WERI-Rb-1 (cell line): ENCODE measurements at regions not wholly inside any gene's neighbourhood (a gene's known extent, or its start where the extent isn't known, plus 50 kb on each side); places are given as distances from the start of the nearest gene placed in this dataset.

Source experiments
- DNase-seq: peaks from one replicate; pipeline ENCODE4 v3.0.0-alpha.2; 2020
- H3K27ac ChIP-seq: fragments of 250-450 bp; sonication (Bioruptor Pico); 2 replicates; pipeline ENCODE4 v1.5.1; 2020; ENCODE audit warnings: mild to moderate bottlenecking, moderate library complexity
- H3K27me3 ChIP-seq: fragments of 250-450 bp; sonication (Bioruptor Pico); 2 replicates; pipeline ENCODE4 v1.5.1; 2021; ENCODE audit warnings: mild to moderate bottlenecking, low read depth, moderate library complexity; ENCODE audit not compliant: insufficient read depth, severe bottlenecking
- H3K36me3 ChIP-seq: fragments of 250-450 bp; sonication (Bioruptor Pico); 2 replicates; pipeline ENCODE4 v1.5.1; 2020; ENCODE audit warnings: mild to moderate bottlenecking, moderate library complexity
- H3K4me3 ChIP-seq: 2 replicates; pipeline ENCODE4 v1.5.1; 2011; ENCODE audit warnings: low read depth, mild to moderate bottlenecking, control low read depth, low read length
- H3K9me3 ChIP-seq: fragments of 250-450 bp; sonication (Bioruptor Pico); 2 replicates; pipeline ENCODE4 v1.5.1; 2021; ENCODE audit warnings: mild to moderate bottlenecking, moderate library complexity; ENCODE audit not compliant: severe bottlenecking
- TF ChIP-seq, protein P1 (sequence below): IDR thresholded peaks from 2 replicates; pipeline ENCODE4 v1.5.1; 2011; ENCODE audit warnings: low read depth, mild to moderate bottlenecking, control low read depth, inconsistent platforms, low read length

DNA sequence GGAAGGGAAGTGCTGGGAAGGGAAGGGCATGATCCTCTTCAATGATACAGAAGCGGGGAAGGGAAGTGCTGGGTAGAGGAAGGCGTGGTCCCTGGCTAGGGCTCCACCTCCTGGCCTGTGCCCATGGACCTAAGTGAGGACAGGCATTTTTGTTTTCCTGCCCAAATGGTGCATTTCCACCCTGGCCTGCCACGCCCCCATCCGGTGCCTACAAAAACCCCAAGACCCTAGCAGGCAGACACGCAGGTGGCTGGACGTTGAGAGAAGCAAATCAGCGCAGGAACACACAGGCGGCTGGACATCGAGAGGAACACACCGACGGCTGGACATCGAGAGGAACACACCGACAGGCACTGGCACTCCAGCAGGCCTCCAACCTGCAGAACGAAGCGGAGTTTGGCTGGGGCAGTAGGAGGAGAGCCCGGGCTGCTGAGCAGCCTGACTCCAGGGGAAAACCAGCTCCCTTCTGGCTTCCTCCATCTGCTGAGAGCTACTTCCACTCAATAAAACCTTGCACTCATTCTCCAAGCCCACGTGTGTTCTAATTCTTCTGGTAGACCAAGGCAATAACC lies 628.3 kb downstream of the BUD13 start:
- H3K36me3 ChIP-seq, result no peaks in the 10 kb centered on the region
- no peaks in the 10 kb centered on the region for H3K27me3 ChIP-seq
- TF ChIP-seq, protein P1, sequence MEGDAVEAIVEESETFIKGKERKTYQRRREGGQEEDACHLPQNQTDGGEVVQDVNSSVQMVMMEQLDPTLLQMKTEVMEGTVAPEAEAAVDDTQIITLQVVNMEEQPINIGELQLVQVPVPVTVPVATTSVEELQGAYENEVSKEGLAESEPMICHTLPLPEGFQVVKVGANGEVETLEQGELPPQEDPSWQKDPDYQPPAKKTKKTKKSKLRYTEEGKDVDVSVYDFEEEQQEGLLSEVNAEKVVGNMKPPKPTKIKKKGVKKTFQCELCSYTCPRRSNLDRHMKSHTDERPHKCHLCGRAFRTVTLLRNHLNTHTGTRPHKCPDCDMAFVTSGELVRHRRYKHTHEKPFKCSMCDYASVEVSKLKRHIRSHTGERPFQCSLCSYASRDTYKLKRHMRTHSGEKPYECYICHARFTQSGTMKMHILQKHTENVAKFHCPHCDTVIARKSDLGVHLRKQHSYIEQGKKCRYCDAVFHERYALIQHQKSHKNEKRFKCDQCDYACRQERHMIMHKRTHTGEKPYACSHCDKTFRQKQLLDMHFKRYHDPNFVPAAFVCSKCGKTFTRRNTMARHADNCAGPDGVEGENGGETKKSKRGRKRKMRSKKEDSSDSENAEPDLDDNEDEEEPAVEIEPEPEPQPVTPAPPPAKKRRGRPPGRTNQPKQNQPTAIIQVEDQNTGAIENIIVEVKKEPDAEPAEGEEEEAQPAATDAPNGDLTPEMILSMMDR, result no peak
- H3K27ac ChIP-seq, result no peak overlapping the region
- no peaks in the 10 kb centered on the region for H3K9me3 ChIP-seq
- no peak for DNase-seq
- no peak overlapping the region for H3K4me3 ChIP-seq

DNA sequence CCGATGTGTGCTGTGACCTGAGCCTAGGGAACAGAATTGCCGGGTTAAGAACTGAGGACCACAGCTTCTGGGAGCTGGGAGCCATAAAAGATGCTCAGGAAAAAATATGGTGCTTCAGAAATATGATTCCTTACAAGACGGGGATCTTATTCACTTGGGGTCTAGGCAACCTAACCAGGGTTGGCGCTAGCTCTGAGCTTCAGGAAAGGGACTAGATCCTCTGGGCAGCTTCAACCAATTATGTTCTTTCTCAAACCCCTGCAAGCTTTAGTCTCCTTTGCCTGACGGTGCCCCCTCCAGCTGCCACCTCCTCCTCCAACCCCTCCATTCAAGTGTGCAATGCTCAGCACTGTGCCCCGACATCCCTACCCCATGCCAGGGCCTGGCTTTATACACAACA lies 634.1 kb upstream of the CADM1 start:
- Histone ChIP-seq H3K36me3 (no peaks in the 10 kb centered on the region), H3K4me3 (no peak overlapping the region), H3K9me3 (no peaks in the 10 kb centered on the region), H3K27ac (no peak overlapping the region), H3K27me3 (no peaks in the 10 kb centered on the region)
- TF ChIP-seq, protein P1, result no peak
- DNase-seq, result no peak

DNA sequence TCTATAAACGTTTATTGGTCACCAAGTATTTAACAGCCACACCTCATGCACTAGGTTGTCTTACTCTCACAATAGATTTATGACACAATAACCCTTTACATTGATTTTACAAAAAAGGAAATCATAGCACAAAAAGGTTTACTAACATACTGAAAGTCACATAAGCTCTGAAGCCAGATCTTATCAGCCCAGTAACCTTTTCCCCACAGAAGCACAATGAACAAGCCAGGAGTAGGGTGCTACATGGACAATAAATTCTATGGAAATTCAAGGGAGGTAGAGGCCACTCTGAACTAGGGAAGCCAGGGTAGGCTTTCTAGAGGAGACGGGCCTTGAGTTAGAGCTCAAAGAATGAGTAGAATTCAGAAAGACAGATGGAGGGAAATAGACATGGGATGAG lies 633.5 kb upstream of the CADM1 start:
- H3K9me3 ChIP-seq, result no peaks in the 10 kb centered on the region
- H3K36me3 ChIP-seq, result no peaks in the 10 kb centered on the region
- no peak for DNase-seq
- TF ChIP-seq, protein P1, result no peak
- no peaks in the 10 kb centered on the region for H3K27me3 ChIP-seq
- no peak overlapping the region for H3K27ac ChIP-seq
- no peak overlapping the region for H3K4me3 ChIP-seq

DNA sequence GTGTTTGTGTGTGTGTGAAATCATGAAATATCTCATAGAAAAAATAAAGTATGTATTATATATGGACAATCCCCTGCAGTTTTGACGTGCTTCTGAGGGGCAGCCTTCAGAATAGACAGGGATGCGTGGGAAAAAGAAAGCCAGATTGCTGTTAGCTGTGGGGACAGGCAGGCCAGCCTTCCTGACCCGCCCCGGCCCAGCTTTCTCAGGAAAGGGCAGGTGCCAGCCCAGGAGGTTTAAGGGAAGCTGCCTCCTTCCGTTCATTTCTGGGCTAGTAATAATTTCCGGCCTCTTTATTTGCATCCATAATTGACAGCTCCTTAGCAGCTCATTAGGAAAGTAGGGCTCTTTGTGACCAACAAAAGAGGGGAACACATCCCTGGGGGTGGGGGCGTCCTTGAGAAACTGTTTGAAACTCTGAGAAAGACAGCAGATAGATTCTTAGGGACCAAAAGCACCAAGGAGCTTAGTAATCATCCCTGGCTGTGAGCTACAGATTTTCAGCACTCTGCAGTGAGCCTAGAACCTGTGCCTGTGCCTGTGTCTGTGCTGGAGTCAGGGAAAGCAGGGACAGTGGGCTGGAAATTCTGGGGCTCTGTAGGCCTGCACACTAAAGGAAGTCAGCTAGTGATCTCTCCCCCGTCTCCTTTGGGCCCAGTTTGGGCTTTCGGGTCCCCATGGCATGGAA lies 632.9 kb upstream of the CADM1 start:
- Histone ChIP-seq H3K36me3 (no peaks in the 10 kb centered on the region), H3K9me3 (no peaks in the 10 kb centered on the region), H3K4me3 (no peak overlapping the region), H3K27me3 (no peaks in the 10 kb centered on the region), H3K27ac (no peak overlapping the region)
- no peak for DNase-seq
- TF ChIP-seq, protein P1, result no peak

DNA sequence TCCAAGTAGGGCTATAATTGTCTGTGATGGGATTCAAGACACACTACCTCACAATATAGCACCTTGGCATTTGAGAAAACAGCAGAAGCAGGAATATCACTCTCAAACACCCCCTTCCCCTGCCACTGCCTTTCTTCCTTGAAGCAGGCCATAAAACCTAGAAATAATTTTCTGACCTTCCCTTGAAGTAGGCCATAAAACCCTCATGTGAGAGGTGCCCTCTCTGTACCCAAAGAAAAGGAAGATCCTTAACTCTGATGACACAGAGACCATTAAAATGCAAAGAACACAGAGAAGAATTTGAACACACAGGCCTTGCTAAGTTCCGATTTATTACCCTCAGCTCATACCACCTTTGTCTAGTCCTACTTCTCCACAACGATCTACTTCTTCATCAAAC lies 631.7 kb upstream of the CADM1 start:
- DNase-seq, result no peak
- TF ChIP-seq, protein P1, result no peak
- H3K27me3 ChIP-seq, result no peaks in the 10 kb centered on the region

DNA sequence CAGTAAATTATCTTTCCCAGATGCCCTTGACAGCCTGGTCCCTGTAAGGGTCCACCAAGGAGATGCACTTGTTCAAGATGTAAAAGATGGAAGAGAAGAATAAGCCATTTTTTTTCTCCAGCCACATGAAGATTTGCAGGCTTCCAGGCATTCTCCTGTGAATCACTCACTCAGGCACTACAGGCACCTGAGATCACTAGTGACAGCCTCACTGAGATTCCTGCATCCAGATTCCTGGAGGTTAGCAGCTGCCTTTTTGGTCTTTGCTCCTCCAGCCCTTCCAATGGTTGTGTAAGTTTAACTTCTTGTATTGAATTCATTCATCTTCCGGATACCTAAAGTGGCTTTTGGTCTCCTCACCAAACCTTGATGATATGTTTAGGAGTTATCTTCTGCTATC lies 630.2 kb upstream of the CADM1 start:
- TF ChIP-seq, protein P1, result no peak
- H3K36me3 ChIP-seq, result no peaks in the 10 kb centered on the region
- no peaks in the 10 kb centered on the region for H3K9me3 ChIP-seq
- no peak overlapping the region for H3K27ac ChIP-seq
- no peak overlapping the region for H3K4me3 ChIP-seq
- no peak for DNase-seq
- H3K27me3 ChIP-seq, result no peaks in the 10 kb centered on the region

More for the DNA sequence above, 631.7 kb upstream of the CADM1 start:
- H3K27ac ChIP-seq, result no peak overlapping the region
- H3K4me3 ChIP-seq, result no peak overlapping the region
- H3K36me3 ChIP-seq, result no peaks in the 10 kb centered on the region
- no peaks in the 10 kb centered on the region for H3K9me3 ChIP-seq
